HEK293 (cell line): ENCODE measurements at regions not wholly inside any gene's neighbourhood (a gene's known extent, or its start where the extent isn't known, plus 50 kb on each side); places are given as distances from the start of the nearest gene placed in this dataset.
A peak's percentile ranks its signal among the peaks of the same experiment; 100 is the strongest.

Experiments
- CTCF ChIA-PET: fragments of 350-600 bp; formaldehyde crosslinking; extraction: SDS; loops from one replicate; lab custom pipeline; 2021; ENCODE audit warnings: antibody characterized with exemption; lab: Yijun Ruan, JAX
- POLR2A ChIA-PET: fragments of 300-600 bp; formaldehyde crosslinking; extraction: SDS; loops from one replicate; lab custom pipeline; 2020; ENCODE audit warnings: antibody characterized with exemption, inconsistent platforms; lab: Yijun Ruan, JAX
- H3K27ac ChIP-seq: fragments of 200-500 bp; sonication (Bioruptor generic); 2 replicates; pipeline ENCODE4 v1.5.1; 2014; ENCODE audit warnings: low read depth, low read length, control low read depth, inconsistent platforms; ENCODE audit errors: extremely low read depth
- H3K36me3 ChIP-seq, 2 experiments: fragments of 200-500 bp in 1 of 2; sonication (Bioruptor generic) in 1 of 2; 1 replicate in 1 of 2; 2 replicates in 1 of 2; pipeline ENCODE4 v1.5.1; 2014 to 2017; ENCODE audit warnings: inconsistent platforms in 2 of 2, low read length in 2 of 2; ENCODE audit not compliant: control insufficient read depth in 2 of 2, insufficient read depth in 1 of 2
- H3K4me1 ChIP-seq: fragments of 200-500 bp; sonication (Bioruptor generic); 2 replicates; pipeline ENCODE4 v1.5.1; 2014; ENCODE audit warnings: mild to moderate bottlenecking, low read length, inconsistent platforms; ENCODE audit not compliant: control insufficient read depth, insufficient read depth
- H3K4me3 ChIP-seq: 2 replicates; pipeline ENCODE4 v1.5.1; 2011; ENCODE audit warnings: low read depth, mild to moderate bottlenecking, control low read depth, low read length, moderate library complexity
- H3K9me3 ChIP-seq: fragments of 200-500 bp; sonication (Bioruptor generic); 2 replicates; pipeline ENCODE4 v1.5.1; 2014; ENCODE audit warnings: low read depth, low read length, inconsistent platforms; ENCODE audit not compliant: control insufficient read depth, insufficient read depth
- EGR2 ChIP-seq: fragments of 450-650 bp; formaldehyde crosslinking; IDR thresholded peaks from 2 replicates; pipeline ENCODE4 v1.5.1; 2016; ENCODE audit warnings: low read depth, missing biosample characterization, missing genetic modification characterization
- SALL2 ChIP-seq: fragments of 450-650 bp; formaldehyde crosslinking; IDR thresholded peaks from 2 replicates; pipeline ENCODE4 v1.5.0; 2017; ENCODE audit warnings: missing biosample characterization, mild to moderate bottlenecking, missing genetic modification characterization, borderline replicate concordance
- SCRT1 ChIP-seq: fragments of 450-650 bp; formaldehyde crosslinking; IDR thresholded peaks from 2 replicates; pipeline ENCODE4 v1.5.1; 2016; ENCODE audit warnings: missing biosample characterization, missing genetic modification characterization, borderline replicate concordance
- SCRT2 ChIP-seq: fragments of 450-650 bp; formaldehyde crosslinking; IDR thresholded peaks from 2 replicates; pipeline ENCODE4 v1.5.1; 2016; ENCODE audit warnings: missing biosample characterization, missing genetic modification characterization
- TRIM28 ChIP-seq: IDR thresholded peaks from 2 replicates; pipeline ENCODE4 v1.6.1; 2011; ENCODE audit warnings: low read length, control low read depth, borderline replicate concordance
- ZBTB11 ChIP-seq: fragments of 450-650 bp; formaldehyde crosslinking; conservative IDR thresholded peaks from 2 replicates; pipeline ENCODE4 v1.5.1; 2016; ENCODE audit warnings: low read depth, missing biosample characterization, missing genetic modification characterization
- ZFP37 ChIP-seq: fragments of 450-650 bp; formaldehyde crosslinking; IDR thresholded peaks from 2 replicates; pipeline ENCODE4 v1.5.1; 2016; ENCODE audit warnings: missing biosample characterization, missing genetic modification characterization
- ZNF133 ChIP-seq: fragments of 450-650 bp; formaldehyde crosslinking; IDR thresholded peaks from 2 replicates; pipeline ENCODE4 v1.5.1; 2016; ENCODE audit warnings: missing biosample characterization, missing genetic modification characterization
- ZNF16 ChIP-seq: fragments of 450-650 bp; formaldehyde crosslinking; IDR thresholded peaks from 2 replicates; pipeline ENCODE4 v1.5.1; 2016; ENCODE audit warnings: low read depth, missing biosample characterization, missing genetic modification characterization
- ZNF214 ChIP-seq: fragments of 450-650 bp; formaldehyde crosslinking; IDR thresholded peaks from 2 replicates; pipeline ENCODE4 v1.5.1; 2017; ENCODE audit warnings: missing biosample characterization, mild to moderate bottlenecking, missing genetic modification characterization, borderline replicate concordance
- ZNF266 ChIP-seq: fragments of 450-650 bp; formaldehyde crosslinking; IDR thresholded peaks from 2 replicates; pipeline ENCODE4 v1.5.1; 2016; ENCODE audit warnings: missing biosample characterization, missing genetic modification characterization, low read depth
- ZNF366 ChIP-seq: fragments of 450-650 bp; formaldehyde crosslinking; conservative IDR thresholded peaks from 2 replicates; pipeline ENCODE4 v1.5.1; 2016; ENCODE audit warnings: missing biosample characterization, missing genetic modification characterization
- ZNF529 ChIP-seq: fragments of 450-650 bp; formaldehyde crosslinking; IDR thresholded peaks from 2 replicates; pipeline ENCODE4 v1.5.1; 2017; ENCODE audit warnings: missing genetic modification characterization, missing biosample characterization; ENCODE audit not compliant: insufficient replicate concordance
- ZNF548 ChIP-seq: fragments of 450-650 bp; formaldehyde crosslinking; IDR thresholded peaks from 2 replicates; pipeline ENCODE4 v1.5.1; 2016; ENCODE audit warnings: missing biosample characterization, missing genetic modification characterization
- ZNF629 ChIP-seq: fragments of 450-650 bp; formaldehyde crosslinking; IDR thresholded peaks from 2 replicates; pipeline ENCODE4 v1.5.1; 2017; ENCODE audit warnings: missing biosample characterization, missing genetic modification characterization
- ZNF704 ChIP-seq: fragments of 450-650 bp; formaldehyde crosslinking; IDR thresholded peaks from 2 replicates; pipeline ENCODE4 v1.5.1; 2016; ENCODE audit warnings: missing biosample characterization, missing genetic modification characterization
- ZNF837 ChIP-seq: fragments of 450-650 bp; formaldehyde crosslinking; IDR thresholded peaks from 2 replicates; pipeline ENCODE4 v1.5.1; 2016; ENCODE audit warnings: missing biosample characterization, missing genetic modification characterization
- ZSCAN30 ChIP-seq: fragments of 450-650 bp; IDR thresholded peaks from 2 replicates; pipeline ENCODE4 v1.5.1; 2018; ENCODE audit warnings: missing biosample characterization, mild to moderate bottlenecking, missing genetic modification characterization, moderate library complexity
- ZSCAN5A ChIP-seq: fragments of 450-650 bp; formaldehyde crosslinking; IDR thresholded peaks from 2 replicates; pipeline ENCODE4 v1.5.1; 2016; ENCODE audit warnings: missing biosample characterization, missing genetic modification characterization

GRCh38 chr1:91200675-91201074 is 178.8 kb upstream of the ZNF644 start:
- Histone ChIP-seq H3K4me3 (no peak overlapping the region), H3K4me1 (no peaks in the 10 kb centered on the region), H3K36me3 (no peaks in the 10 kb centered on the region), H3K27ac (no peak overlapping the region), H3K9me3 (no peaks in the 10 kb centered on the region)
- ChIA-PET CTCF (interaction anchor here (0.7 to 1.2 kb wide), 3 partner anchors 32 to 1795 kb away, joined by 3 read pairs; no protein-coding TSS in a partner anchor), POLR2A (no interaction called here)
- TF ChIP-seq ZNF214 (tag by site-specific recombination): no peak
- TF ChIP-seq ZNF629 (tag by site-specific recombination): no peak

- ChIA-PET CTCF (interaction anchor here (0.8 to 0.9 kb wide), 2 partner anchors 32 to 35 kb away, joined by 3 read pairs; no protein-coding TSS in a partner anchor), POLR2A (no interaction called here)
- Histone ChIP-seq H3K36me3 (no peaks in the 10 kb centered on the region), H3K9me3 (no peaks in the 10 kb centered on the region), H3K27ac (no peak overlapping the region), H3K4me1 (no peaks in the 10 kb centered on the region), H3K4me3 (no peak overlapping the region)
- TF ChIP-seq ZNF529 (tag by site-specific recombination) (no peak), ZNF548 (tag by site-specific recombination) (no peak), ZNF16 (tag by site-specific recombination) (no peak), ZSCAN5A (tag by site-specific recombination) (no peak), ZNF366 (tag by site-specific recombination) (no peak), ZSCAN30 (no peak), SALL2 (no peak), EGR2 (no peak), ZNF704 (no peak), SCRT1 (tag by site-specific recombination) (no peak), ZNF266 (tag by site-specific recombination) (no peak), ZFP37 (tag by site-specific recombination) (no peak), ZNF837 (tag by site-specific recombination) (no peak), ZBTB11 (tag by site-specific recombination) (no peak), ZNF133 (tag by site-specific recombination) (no peak)
Observed at GRCh38 chr1:91199988-91200387, 178.2 kb upstream of the ZNF644 start.

GRCh38 chr1:91190996-91191395 is 169.2 kb upstream of the ZNF644 start:
- ChIA-PET POLR2A (no interaction called here), CTCF (interaction anchor here (1.1 kb wide), 1 partner anchor 25 kb away, joined by 5 read pairs; no protein-coding TSS in a partner anchor)
- TF ChIP-seq TRIM28 (no peak), SCRT2 (0 out of 2 replicates have a peak, but pooled peaks have one; percentile 30)

More at GRCh38 chr1:91190996-91191395, 169.2 kb upstream of the ZNF644 start:
- Histone ChIP-seq H3K27ac (no peak overlapping the region), H3K36me3 (no peaks in the 10 kb centered on the region), H3K4me1 (no peaks in the 10 kb centered on the region), H3K9me3 (no peaks in the 10 kb centered on the region), H3K4me3 (no peak overlapping the region)
